HUES6 (cell line): ENCODE measurements at regions not wholly inside any gene's neighbourhood (a gene's known extent, or its start where the extent isn't known, plus 50 kb on each side); places are given as distances from the start of the nearest gene placed in this dataset.

Source experiments
- H3K27ac ChIP-seq: 2 replicates; pipeline ENCODE4 v1.7.0; 2013; ENCODE audit warnings: low read depth, mild to moderate bottlenecking, low read length, inconsistent platforms
- H3K27me3 ChIP-seq: 2 replicates; pipeline ENCODE4 v1.6.1; 2013; ENCODE audit warnings: low read length; ENCODE audit not compliant: control insufficient read depth, insufficient read depth
- H3K36me3 ChIP-seq: 2 replicates; pipeline ENCODE4 v1.6.1; 2013; ENCODE audit warnings: low read length; ENCODE audit not compliant: control insufficient read depth, insufficient read depth
- H3K4me1 ChIP-seq: 2 replicates; pipeline ENCODE4 v1.6.1; 2013; ENCODE audit warnings: low read length; ENCODE audit not compliant: control insufficient read depth, insufficient read depth
- H3K4me3 ChIP-seq: 2 replicates; pipeline ENCODE4 v1.5.1; 2013; ENCODE audit warnings: low read depth, low read length
- H3K9ac ChIP-seq: one replicate; pipeline ENCODE4 v1.6.1; 2013; ENCODE audit warnings: mild to moderate bottlenecking, low read length
- H3K9me3 ChIP-seq: 2 replicates; pipeline ENCODE4 v1.6.1; 2013; ENCODE audit warnings: low read depth, low read length; ENCODE audit not compliant: control insufficient read depth, insufficient read depth

DNA sequence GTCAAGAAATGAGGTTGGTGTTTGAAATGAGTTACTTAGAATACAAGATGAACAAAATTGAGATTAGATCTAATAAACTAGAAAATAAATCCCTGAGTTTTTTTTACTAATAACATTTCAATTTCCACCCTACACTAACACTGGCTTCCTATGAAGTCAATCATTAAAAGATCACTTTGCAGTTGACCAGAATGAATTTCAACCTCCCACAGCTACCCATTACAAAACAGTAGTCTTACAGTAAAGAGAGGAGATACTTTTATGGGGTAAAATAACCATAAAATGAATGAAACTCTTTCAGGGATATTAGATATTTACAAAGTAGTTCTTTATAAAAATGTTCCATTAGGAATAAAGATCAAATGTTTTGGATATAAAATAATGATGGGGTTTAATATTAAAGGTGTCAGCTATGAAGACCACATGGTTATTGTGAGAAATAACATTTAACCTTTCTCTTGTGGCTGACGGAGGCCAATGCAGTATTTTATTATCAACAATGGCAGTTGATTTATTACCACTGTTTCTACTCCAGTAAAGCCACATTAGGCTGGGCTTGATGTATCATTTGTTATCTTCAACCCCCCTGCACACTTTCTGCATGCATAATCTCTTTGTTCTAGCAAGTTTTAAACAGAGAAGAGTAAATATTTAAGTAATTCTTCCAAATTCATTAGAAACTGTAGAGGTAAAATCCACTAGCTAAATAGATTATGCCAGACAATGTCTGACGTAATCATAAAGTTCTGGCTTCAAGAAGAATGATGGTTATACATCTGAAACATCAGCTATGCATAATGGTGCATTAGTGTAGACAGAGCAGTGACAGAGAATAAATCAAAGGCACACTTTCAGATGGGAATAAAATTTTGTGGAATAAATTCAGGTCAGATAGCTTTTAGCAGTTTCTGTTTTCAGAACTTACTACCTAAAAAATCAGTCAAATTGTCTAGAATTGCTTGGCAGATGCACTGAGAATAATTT lies 516.6 kb downstream of the PCDH18 start:
- H3K4me3 ChIP-seq: no peak overlapping the region
- no peaks in the 10 kb centered on the region for H3K9me3 ChIP-seq
- no peaks in the 10 kb centered on the region for H3K4me1 ChIP-seq
- no peaks in the 10 kb centered on the region for H3K27me3 ChIP-seq
- no peak overlapping the region for H3K27ac ChIP-seq
- H3K36me3 ChIP-seq: no peaks in the 10 kb centered on the region
- no peak overlapping the region for H3K9ac ChIP-seq

DNA sequence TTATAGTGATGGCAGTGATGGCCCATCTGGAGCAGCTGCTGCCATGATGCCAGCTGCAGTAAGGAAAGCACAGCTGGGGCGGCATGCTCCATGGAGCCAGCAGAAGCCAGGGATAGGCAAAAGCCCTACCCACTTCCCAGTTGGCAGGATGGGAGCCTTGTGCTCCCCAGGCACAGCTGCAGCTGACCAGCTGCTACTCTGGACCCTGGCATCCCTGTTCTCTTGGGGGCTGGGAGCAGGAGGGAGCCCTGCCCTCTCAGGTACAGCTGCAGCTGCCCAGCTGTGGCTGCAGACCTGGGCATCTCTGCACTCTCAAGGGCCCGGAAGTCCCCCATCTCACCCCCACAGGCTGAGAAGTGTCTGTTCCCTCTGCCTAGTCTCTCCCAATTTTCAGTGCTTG lies 531.9 kb downstream of the PCDH18 start:
- no peak overlapping the region for H3K4me3 ChIP-seq
- no peaks in the 10 kb centered on the region for H3K27me3 ChIP-seq

DNA sequence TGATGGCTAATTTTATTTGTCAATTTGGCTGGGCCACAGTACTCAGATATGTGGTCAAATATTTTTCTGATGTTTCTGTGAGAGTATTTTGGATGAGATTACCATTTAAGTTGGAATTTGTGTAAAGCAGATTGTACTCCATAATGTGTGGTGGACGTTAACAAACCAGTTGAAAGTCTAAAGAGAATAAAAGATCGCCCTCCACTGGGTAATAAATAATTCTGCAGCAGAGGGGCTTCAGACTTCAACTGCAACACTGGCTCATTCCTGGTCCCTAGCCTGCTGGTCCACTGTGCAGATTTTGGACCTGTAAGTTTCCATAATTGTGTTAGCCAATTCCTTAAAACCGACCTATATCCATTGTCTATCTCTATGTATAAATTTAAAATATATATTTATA lies 540.3 kb downstream of the PCDH18 start:
- Histone ChIP-seq H3K4me3 (no peak overlapping the region), H3K36me3 (no peaks in the 10 kb centered on the region), H3K27ac (no peak overlapping the region), H3K27me3 (no peaks in the 10 kb centered on the region), H3K4me1 (no peaks in the 10 kb centered on the region), H3K9ac (no peak overlapping the region), H3K9me3 (no peaks in the 10 kb centered on the region)

More for the DNA sequence above, 531.9 kb downstream of the PCDH18 start:
- H3K4me1 ChIP-seq: no peaks in the 10 kb centered on the region
- H3K36me3 ChIP-seq: no peaks in the 10 kb centered on the region
- H3K9me3 ChIP-seq: peaks cover 16% of the 10 kb centered on the region
- H3K27ac ChIP-seq: no peak overlapping the region
- no peak overlapping the region for H3K9ac ChIP-seq

DNA sequence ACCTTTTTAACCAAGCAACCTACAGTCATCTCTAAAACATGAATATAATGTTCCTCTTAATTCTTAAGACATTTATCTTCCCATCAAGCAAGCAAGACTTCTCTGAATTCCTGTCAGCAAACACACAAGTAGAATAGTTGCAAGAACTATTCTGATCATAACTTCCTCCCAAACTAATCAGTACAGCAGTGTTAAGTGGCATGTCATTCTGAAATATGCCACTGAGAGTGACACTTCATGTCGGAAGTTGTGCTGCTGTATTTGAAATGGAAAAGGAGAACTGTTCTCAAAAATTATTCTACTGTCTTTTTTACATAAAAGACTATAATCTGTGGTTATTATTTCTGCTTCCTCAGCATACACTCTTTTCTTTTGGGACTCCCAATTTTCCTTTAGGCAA lies 546.6 kb downstream of the PCDH18 start:
- Histone ChIP-seq H3K9ac (no peak overlapping the region), H3K4me1 (no peaks in the 10 kb centered on the region), H3K36me3 (no peaks in the 10 kb centered on the region), H3K4me3 (no peak overlapping the region), H3K9me3 (no peaks in the 10 kb centered on the region), H3K27ac (no peak overlapping the region), H3K27me3 (no peaks in the 10 kb centered on the region)

DNA sequence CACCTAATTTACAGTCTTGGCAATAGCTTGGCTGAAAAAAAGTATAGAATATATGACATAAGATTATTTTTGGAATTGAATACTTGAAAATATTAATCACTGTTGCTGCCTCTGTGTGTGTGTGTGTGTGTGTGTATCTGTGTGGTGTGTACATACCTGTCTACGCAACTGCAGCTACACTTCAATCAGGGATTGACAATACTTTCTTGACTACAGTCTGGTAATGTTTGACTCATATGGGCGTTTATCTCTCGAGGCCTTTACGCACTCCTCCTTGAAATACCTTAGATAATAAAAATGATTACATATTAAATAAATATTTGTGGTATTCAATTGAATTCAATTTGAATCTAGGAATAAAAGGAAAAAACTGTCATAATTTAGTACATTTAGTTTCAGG lies 565.2 kb downstream of the PCDH18 start:
- Histone ChIP-seq H3K27ac (no peak overlapping the region), H3K36me3 (no peaks in the 10 kb centered on the region)

DNA sequence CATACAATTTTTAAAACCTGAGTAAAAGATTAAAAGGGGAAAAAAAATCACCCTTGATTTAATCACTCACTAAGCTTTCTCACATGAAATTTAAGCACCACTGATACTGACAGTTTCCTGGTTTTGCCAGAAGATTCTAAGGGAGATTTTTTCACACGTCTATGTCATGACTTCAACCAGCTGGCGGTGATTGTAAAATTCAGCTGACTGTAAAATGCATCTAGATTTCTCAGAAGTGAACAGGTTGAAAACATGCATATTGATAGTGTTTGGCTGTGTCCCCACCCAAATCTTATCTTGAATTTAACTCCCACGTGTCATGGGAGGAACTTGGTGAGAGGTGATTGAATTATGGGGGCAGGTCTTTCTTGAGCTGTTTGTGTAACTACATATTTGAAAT lies 566.8 kb downstream of the PCDH18 start:
- Histone ChIP-seq H3K36me3 (no peaks in the 10 kb centered on the region), H3K27me3 (no peaks in the 10 kb centered on the region), H3K9me3 (no peaks in the 10 kb centered on the region; the same call in 1 of the 2 replicates), H3K27ac (no peak overlapping the region), H3K4me1 (no peaks in the 10 kb centered on the region), H3K9ac (no peak overlapping the region), H3K4me3 (no peak overlapping the region)

More for the DNA sequence above, 565.2 kb downstream of the PCDH18 start:
- no peaks in the 10 kb centered on the region for H3K27me3 ChIP-seq
- no peak overlapping the region for H3K9ac ChIP-seq
- H3K4me1 ChIP-seq: no peaks in the 10 kb centered on the region
- no peaks in the 10 kb centered on the region; the same call in 1 of the 2 replicates for H3K9me3 ChIP-seq
- no peak overlapping the region for H3K4me3 ChIP-seq

DNA sequence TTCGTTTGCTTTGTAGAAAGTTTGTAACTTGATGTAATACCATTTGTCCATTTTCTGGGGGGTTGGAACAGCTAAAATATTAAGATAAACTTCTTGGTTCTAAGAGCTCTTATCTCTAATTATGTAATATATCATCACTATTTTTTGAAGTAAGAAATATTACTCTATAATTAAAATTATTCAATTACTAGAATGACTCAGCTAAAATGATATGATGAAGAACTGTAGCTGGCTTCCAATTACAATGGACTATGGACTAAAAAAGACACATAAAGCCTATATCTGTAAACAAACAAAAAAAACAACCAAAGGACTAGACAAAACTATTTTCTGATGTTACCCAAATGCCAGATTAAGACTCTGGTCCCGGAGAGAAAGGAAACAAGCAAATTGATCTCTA lies 569.4 kb downstream of the PCDH18 start:
- H3K9me3 ChIP-seq: no peaks in the 10 kb centered on the region; the same call in 1 of the 2 replicates
- no peak overlapping the region for H3K9ac ChIP-seq
- no peaks in the 10 kb centered on the region for H3K4me1 ChIP-seq
- H3K27ac ChIP-seq: no peak overlapping the region
- no peaks in the 10 kb centered on the region for H3K27me3 ChIP-seq
- H3K36me3 ChIP-seq: no peaks in the 10 kb centered on the region
- H3K4me3 ChIP-seq: no peak overlapping the region

DNA sequence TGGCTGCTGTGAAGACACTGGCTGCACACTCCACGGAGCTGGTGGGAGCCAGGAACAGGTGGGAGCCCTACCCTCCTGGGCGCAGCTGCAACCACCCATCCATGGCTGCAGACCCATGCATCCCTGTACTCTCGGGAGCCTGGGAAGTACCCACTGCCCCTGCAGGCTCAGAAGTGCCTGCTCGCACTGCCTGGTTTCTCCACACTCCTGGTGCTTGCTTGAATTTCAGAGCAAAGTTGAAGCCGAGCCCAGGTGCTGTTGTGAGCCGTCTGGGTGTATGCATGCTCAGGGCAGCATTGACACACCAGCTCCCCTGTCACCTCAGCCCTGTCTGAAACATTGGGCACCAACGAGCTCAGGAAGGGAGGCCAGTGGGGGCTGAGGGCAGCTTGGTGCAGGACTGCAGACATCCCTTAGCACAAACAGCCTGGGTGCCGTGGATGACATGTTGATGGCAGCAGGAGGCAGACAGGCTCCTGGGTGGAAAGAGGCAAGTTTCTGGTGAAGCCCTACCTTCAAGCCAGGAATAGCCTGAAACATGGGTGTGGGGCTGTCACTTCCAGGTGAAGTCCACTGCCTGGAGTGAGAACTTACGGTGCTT lies 585.9 kb downstream of the PCDH18 start:
- Histone ChIP-seq H3K36me3 (no peaks in the 10 kb centered on the region), H3K27ac (no peak overlapping the region), H3K27me3 (no peaks in the 10 kb centered on the region)

DNA sequence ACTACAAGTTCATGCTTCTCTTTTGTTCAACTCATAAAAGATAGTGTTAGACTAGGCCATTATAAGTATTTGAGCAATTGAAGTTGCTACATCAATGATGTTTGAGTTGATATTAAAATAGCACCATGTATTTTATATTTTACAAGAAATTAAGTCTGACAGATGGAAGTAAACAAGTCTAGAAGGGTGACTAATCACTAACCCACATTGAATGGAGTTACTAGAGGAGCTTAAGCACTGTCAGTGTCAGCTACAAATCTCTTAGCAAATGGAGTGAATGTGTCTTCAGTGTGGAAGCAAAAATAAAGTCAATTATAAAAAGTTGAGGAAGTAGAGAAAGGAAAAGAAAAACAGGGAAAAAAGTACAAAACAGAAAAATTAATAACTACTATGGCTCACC lies 592.5 kb downstream of the PCDH18 start:
- Histone ChIP-seq H3K36me3 (no peaks in the 10 kb centered on the region), H3K9ac (no peak overlapping the region), H3K4me1 (no peaks in the 10 kb centered on the region), H3K9me3 (no peaks in the 10 kb centered on the region), H3K27me3 (no peaks in the 10 kb centered on the region), H3K27ac (no peak overlapping the region), H3K4me3 (no peak overlapping the region)

More for the DNA sequence above, 585.9 kb downstream of the PCDH18 start:
- no peak overlapping the region for H3K9ac ChIP-seq
- H3K9me3 ChIP-seq: peaks cover 12% of the 10 kb centered on the region
- H3K4me3 ChIP-seq: no peak overlapping the region
- H3K4me1 ChIP-seq: no peaks in the 10 kb centered on the region

DNA sequence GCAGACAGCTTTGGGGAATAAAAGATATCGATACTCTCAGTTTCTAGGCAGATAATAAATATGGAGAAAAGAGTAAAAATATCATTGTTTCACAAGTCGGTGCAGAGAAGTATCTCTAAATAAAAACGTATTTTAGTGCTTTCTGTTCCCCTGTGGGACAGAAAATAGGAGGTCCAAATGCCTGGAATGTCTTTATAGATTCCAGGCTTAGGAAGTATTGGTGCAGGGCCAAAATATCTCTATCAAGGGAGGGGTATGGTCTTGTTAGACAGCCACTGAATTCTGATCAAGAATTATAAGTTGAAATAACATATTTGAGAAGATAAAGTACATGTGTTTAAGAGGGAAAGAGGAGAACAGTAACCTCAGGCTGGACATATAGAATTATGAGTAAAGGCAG lies 596.4 kb downstream of the PCDH18 start:
- Histone ChIP-seq H3K4me1 (no peaks in the 10 kb centered on the region), H3K27ac (no peak overlapping the region), H3K36me3 (no peaks in the 10 kb centered on the region), H3K27me3 (no peaks in the 10 kb centered on the region), H3K4me3 (no peak overlapping the region), H3K9me3 (no peaks in the 10 kb centered on the region), H3K9ac (no peak overlapping the region)

DNA sequence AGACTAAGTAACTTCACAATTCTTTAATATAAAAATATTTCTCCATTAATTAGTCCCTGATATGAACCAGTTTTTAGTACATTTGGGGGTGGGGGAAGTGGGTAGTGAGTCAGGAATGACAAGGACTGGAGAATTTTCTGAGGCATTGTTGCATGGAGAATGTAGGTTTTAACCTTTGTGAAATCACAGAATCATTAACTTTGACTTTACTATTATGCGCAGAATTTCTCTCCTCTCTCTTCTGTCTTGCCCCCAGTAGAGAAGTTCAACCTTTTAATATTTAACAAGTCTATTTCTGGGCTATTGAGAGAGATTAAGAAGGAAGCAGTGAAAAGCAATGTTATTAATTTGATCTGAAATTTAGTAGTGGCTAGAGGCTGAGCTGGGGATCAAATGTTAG lies 597.0 kb downstream of the PCDH18 start:
- no peaks in the 10 kb centered on the region for H3K9me3 ChIP-seq
- H3K27ac ChIP-seq: no peak overlapping the region
- H3K27me3 ChIP-seq: no peaks in the 10 kb centered on the region
- H3K4me3 ChIP-seq: no peak overlapping the region
- no peak overlapping the region for H3K9ac ChIP-seq
- no peaks in the 10 kb centered on the region for H3K4me1 ChIP-seq
- H3K36me3 ChIP-seq: no peaks in the 10 kb centered on the region
